ENCODE measurements at regions not wholly inside any gene's neighbourhood (a gene's known extent, or its start where the extent isn't known, plus 50 kb on each side); places are given as distances from the start of the nearest gene placed in this dataset.

DNA sequence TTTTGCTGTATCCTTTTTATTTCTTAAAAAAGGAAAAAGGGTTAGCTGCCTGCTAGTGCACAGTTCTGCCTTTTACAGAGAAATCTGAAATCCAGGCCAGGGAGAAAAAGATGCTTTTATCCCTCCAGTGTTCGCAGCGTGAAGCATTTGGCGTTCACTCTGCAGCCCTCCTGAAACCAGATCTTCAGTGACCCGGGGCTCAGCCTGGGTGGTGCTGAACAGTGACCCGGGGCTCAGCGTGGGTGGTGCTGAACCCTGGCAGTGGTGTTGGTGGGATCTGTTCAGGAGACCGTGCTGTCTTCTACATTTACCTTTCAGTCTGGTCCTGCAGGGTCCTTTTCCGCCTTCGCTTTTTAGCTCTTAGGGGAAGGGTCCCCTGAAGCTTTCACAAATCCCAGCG lies 164.7 kb upstream of the KLF6 start:
- Histone ChIP-seq H3K27ac (replicated peaks) (no peak overlapping the region), H3K27me3 (ENCODE audit: low read depth) (no peaks in the 10 kb centered on the region), H3K36me3 (no peaks in the 10 kb centered on the region), H3K9me3 (replicated peaks) (peaks cover 2% of the 10 kb centered on the region), H3K4me1 (peaks cover 6% of the 10 kb centered on the region), H3K4me3 (no peak overlapping the region)
- intact Hi-C loops (cut with micrococcal nuclease) = no loop called here
- no peak for DNase-seq
- TF ChIP-seq, protein P1, sequence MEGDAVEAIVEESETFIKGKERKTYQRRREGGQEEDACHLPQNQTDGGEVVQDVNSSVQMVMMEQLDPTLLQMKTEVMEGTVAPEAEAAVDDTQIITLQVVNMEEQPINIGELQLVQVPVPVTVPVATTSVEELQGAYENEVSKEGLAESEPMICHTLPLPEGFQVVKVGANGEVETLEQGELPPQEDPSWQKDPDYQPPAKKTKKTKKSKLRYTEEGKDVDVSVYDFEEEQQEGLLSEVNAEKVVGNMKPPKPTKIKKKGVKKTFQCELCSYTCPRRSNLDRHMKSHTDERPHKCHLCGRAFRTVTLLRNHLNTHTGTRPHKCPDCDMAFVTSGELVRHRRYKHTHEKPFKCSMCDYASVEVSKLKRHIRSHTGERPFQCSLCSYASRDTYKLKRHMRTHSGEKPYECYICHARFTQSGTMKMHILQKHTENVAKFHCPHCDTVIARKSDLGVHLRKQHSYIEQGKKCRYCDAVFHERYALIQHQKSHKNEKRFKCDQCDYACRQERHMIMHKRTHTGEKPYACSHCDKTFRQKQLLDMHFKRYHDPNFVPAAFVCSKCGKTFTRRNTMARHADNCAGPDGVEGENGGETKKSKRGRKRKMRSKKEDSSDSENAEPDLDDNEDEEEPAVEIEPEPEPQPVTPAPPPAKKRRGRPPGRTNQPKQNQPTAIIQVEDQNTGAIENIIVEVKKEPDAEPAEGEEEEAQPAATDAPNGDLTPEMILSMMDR (IDR thresholded peaks at IDR 0.05; ENCODE audit: borderline replicate concordance) = no peak

DNA sequence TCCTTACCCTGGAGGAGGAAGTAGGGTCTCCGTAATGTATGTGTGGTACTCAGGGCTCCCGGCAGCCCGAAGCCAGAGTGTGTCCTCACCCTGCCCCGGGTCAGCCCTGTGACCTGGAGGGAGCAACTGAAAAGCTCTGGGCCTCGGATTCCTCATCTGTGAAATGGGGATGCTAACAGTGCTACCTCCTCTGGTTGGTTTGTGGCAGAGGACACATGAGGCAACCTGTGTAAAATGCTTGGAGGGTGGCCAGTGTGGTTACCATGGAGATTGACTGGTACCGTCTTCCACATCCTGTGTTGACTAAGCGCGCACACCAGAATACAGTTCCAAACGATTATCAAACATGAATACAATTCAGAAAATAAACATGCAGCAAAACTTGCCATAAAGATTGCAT lies 163.8 kb upstream of the KLF6 start:
- TF ChIP-seq, protein P1 (IDR thresholded peaks at IDR 0.05; ENCODE audit: borderline replicate concordance) = no peak
- Histone ChIP-seq H3K4me3 (no peak overlapping the region), H3K4me1 (peaks cover 6% of the 10 kb centered on the region), H3K9me3 (replicated peaks) (peaks cover 6% of the 10 kb centered on the region), H3K27me3 (ENCODE audit: low read depth) (no peaks in the 10 kb centered on the region), H3K27ac (replicated peaks) (no peak overlapping the region), H3K36me3 (no peaks in the 10 kb centered on the region)
- no peak for DNase-seq
- intact Hi-C loops (cut with micrococcal nuclease) = no loop called here

DNA sequence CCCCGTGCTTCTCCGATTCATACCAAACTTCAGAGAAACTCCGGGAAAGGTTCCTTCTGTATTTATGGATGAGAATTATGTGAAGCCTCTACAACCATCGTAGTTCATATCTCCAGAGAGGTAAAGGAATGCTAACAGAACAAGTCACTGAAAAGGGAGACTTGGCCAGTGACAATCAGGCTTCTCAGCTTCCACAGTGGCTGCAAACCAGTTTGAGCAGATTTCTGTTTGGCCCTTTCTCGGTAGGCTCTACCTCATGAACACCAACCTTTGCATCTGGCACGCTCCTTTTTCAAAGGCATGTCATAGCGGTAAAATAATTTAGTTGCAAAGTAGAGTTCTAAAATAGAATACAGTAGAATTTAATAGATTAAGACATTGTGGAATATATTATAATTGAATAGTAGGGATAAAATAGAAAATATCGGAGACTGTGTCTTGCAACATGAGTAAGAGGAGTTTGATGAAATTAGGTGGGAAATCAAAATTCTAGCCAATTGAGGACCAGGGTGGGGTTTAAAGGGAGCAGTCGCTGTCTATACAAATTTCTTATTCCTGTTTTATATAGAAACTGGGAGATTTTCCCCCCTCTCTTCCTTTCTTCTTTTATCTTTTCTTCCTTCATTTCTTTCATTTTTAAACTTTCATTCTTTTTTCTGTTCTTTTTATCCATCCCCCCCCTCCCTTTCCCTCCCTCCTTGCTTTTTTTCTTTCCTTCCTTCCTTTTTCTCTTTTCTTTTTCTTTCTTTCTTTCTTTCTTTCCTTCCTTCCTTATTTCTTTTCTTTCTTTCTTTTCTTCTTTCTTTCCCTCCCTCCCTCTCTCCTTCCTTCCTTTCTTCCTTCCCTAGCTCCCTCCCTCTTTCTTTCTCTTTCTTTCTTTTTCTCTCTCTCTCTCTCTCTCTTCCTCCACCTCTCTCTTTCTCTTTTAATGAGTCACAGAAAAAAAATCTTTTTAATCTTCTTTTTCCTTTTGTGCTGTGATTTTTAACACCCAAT lies 161.5 kb upstream of the KLF6 start:
- Histone ChIP-seq H3K4me3 (no peak overlapping the region), H3K36me3 (no peaks in the 10 kb centered on the region), H3K27me3 (ENCODE audit: low read depth) (no peaks in the 10 kb centered on the region), H3K9me3 (replicated peaks) (peaks cover 6% of the 10 kb centered on the region), H3K27ac (replicated peaks) (no peak overlapping the region), H3K4me1 (peaks cover 5% of the 10 kb centered on the region)
- TF ChIP-seq, protein P1 (IDR thresholded peaks at IDR 0.05; ENCODE audit: borderline replicate concordance) = no peak
- DNase-seq = no peak
- intact Hi-C loops (cut with micrococcal nuclease) = no loop called here

DNA sequence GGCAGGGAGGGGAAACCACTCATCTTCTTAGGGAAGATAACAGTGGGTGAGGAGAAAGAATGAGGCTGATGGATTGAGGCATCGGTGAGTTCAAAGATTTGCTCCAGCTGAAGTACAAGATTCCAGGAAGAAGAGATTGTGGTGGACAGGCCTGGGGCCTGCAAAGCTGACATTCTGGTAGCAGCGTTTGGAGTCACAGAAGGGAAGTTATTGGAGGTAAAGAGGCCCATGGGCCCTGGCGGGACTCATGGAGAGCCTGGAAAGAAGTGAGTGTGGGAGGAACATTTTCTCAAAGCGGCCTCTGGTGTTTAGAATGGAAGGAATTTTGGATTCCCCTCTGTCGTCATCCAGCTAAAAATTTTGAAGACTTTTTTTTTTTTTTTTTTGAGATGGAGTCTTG lies 160.0 kb upstream of the KLF6 start:
- H3K4me3 ChIP-seq = no peak overlapping the region
- TF ChIP-seq, protein P1 (IDR thresholded peaks at IDR 0.05; ENCODE audit: borderline replicate concordance) = no peak
- peaks cover 6% of the 10 kb centered on the region for H3K9me3 ChIP-seq (replicated peaks)
- intact Hi-C loops (cut with micrococcal nuclease) = no loop called here
- no peak for DNase-seq
- no peaks in the 10 kb centered on the region for H3K36me3 ChIP-seq
- no peaks in the 10 kb centered on the region for H3K27me3 ChIP-seq (ENCODE audit: low read depth)
- H3K4me1 ChIP-seq = peaks cover 5% of the 10 kb centered on the region
- no peak overlapping the region for H3K27ac ChIP-seq (replicated peaks)

DNA sequence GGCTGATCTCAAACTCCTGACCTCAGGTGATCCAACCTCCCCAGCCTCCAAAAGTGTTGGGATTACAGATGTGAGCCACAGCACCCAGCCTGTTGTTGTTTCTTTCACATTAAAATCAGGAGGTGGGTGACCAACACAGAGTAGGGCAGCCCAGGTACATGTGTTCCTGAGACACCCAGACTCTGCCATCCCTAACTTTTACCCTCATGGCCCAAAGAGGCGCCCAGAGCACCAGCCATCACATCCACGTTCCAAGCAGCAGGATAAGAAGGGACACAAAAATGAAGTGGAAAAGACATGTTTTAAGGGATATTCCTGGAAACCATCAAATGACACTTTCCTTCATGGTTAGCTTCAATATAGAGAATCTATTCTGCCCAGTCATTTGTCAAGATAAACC lies 159.6 kb upstream of the KLF6 start:
- intact Hi-C loops (cut with micrococcal nuclease) = no loop called here
- Histone ChIP-seq H3K27me3 (ENCODE audit: low read depth) (no peaks in the 10 kb centered on the region), H3K36me3 (no peaks in the 10 kb centered on the region), H3K4me1 (peaks cover 5% of the 10 kb centered on the region), H3K9me3 (replicated peaks) (peaks cover 6% of the 10 kb centered on the region), H3K27ac (replicated peaks) (no peak overlapping the region), H3K4me3 (no peak overlapping the region)
- TF ChIP-seq, protein P1 (IDR thresholded peaks at IDR 0.05; ENCODE audit: borderline replicate concordance) = no peak
- no peak for DNase-seq

Data from left ventricle myocardium inferior (tissue), 1 donor.